Loucy (cell line): ENCODE measurements at regions not wholly inside any gene's neighbourhood (a gene's known extent, or its start where the extent isn't known, plus 50 kb on each side); places are given as distances from the start of the nearest gene placed in this dataset.

Experiments used
- H2AFZ ChIP-seq: fragments of 200-600 bp; sonication (generic); 2 replicates; pipeline ENCODE4 v1.6.0; 2016; ENCODE audit warnings: antibody characterized with exemption, mild to moderate bottlenecking, low read length, moderate library complexity
- H3F3A ChIP-seq: fragments of 200-600 bp; 2 replicates; pipeline ENCODE4 v1.6.0; 2016; ENCODE audit warnings: antibody characterized with exemption, low read depth, mild to moderate bottlenecking
- H3K27me3 ChIP-seq: fragments of 200-600 bp; sonication (generic); 2 replicates; pipeline ENCODE4 v1.6.1; 2014; ENCODE audit warnings: low read length, mild to moderate bottlenecking; ENCODE audit not compliant: insufficient read depth, poor library complexity, severe bottlenecking
- H3K36me3 ChIP-seq: fragments of 200-600 bp; sonication (generic); 2 replicates; pipeline ENCODE4 v1.6.1; 2016; ENCODE audit warnings: low read length; ENCODE audit not compliant: insufficient read depth
- H3K4me1 ChIP-seq: fragments of 200-600 bp; sonication (generic); 2 replicates; pipeline ENCODE4 v1.5.1; 2014; ENCODE audit warnings: low read length, mild to moderate bottlenecking; ENCODE audit not compliant: insufficient read depth, poor library complexity, severe bottlenecking
- H3K4me2 ChIP-seq: fragments of 200-600 bp; sonication (generic); 2 replicates; pipeline ENCODE4 v1.6.0; 2014; ENCODE audit warnings: antibody characterized with exemption, low read length, low read depth, mild to moderate bottlenecking; ENCODE audit not compliant: poor library complexity, severe bottlenecking
- H3K4me3 ChIP-seq: fragments of 200-600 bp; sonication (generic); 2 replicates; pipeline ENCODE4 v1.5.1; 2014; ENCODE audit warnings: low read length, mild to moderate bottlenecking, mixed read lengths; ENCODE audit not compliant: poor library complexity, severe bottlenecking
- H3K79me2 ChIP-seq: fragments of 200-600 bp; sonication (generic); 2 replicates; pipeline ENCODE4 v1.6.1; 2014; ENCODE audit warnings: low read length; ENCODE audit not compliant: insufficient read depth
- H3K9ac ChIP-seq: fragments of 200-600 bp; sonication (generic); 2 replicates; pipeline ENCODE4 v1.6.0; 2014; ENCODE audit warnings: mild to moderate bottlenecking, low read depth, low read length, moderate library complexity; ENCODE audit not compliant: poor library complexity, severe bottlenecking
- H3K9me2 ChIP-seq: fragments of 200-600 bp; sonication (generic); replicated peaks from 2 replicates; pipeline ENCODE4 v1.6.1; 2016; ENCODE audit warnings: low read depth, low read length, mixed read lengths
- H3K9me3 ChIP-seq: fragments of 200-600 bp; sonication (generic); 2 replicates; pipeline ENCODE4 v1.6.1; 2014; ENCODE audit warnings: mild to moderate bottlenecking, antibody characterized with exemption, low read length, low read depth; ENCODE audit not compliant: insufficient read depth
- H4K20me1 ChIP-seq: fragments of 200-600 bp; sonication (generic); 2 replicates; pipeline ENCODE4 v1.6.0; 2014; ENCODE audit warnings: antibody characterized with exemption, low read length, mild to moderate bottlenecking; ENCODE audit not compliant: insufficient read depth, poor library complexity, severe bottlenecking
- CTCF ChIP-seq: fragments of 200-600 bp; sonication (generic); conservative IDR thresholded peaks from 2 replicates; pipeline ENCODE4 v1.5.1; 2014; ENCODE audit warnings: mild to moderate bottlenecking, antibody characterized with exemption, low read length
- EZH2phosphoT487 ChIP-seq: fragments of 200-600 bp; IDR thresholded peaks from 2 replicates; pipeline ENCODE4 v1.6.1; 2018; ENCODE audit warnings: antibody characterized with exemption, mild to moderate bottlenecking, moderate library complexity, borderline replicate concordance

GRCh38 chr5:110092955-110093785 lies 403.4 kb downstream of the MAN2A1 start:
- Histone ChIP-seq H3K4me2 (no peak overlapping the region), H3K79me2 (no peaks in the 10 kb centered on the region), H3K27me3 (no peaks in the 10 kb centered on the region), H2AFZ (no peak overlapping the region), H3K36me3 (no peaks in the 10 kb centered on the region), H3F3A (no peaks in the 10 kb centered on the region), H3K9ac (no peak overlapping the region), H3K4me3 (no peak overlapping the region), H3K9me3 (no peaks in the 10 kb centered on the region), H3K9me2 (no peaks in the 10 kb centered on the region), H4K20me1 (no peaks in the 10 kb centered on the region), H3K4me1 (peaks cover 16% of the 10 kb centered on the region)
- TF ChIP-seq EZH2phosphoT487 (no peak), CTCF (no peak)

- Histone ChIP-seq H3K9me3 (no peaks in the 10 kb centered on the region), H3K79me2 (no peaks in the 10 kb centered on the region), H3K4me1 (peaks cover 10% of the 10 kb centered on the region), H3K36me3 (no peaks in the 10 kb centered on the region), H3K9ac (no peak overlapping the region), H3K27me3 (no peaks in the 10 kb centered on the region), H4K20me1 (no peaks in the 10 kb centered on the region), H3F3A (no peaks in the 10 kb centered on the region), H3K4me3 (no peak overlapping the region), H3K4me2 (no peak overlapping the region), H3K9me2 (no peaks in the 10 kb centered on the region), H2AFZ (no peak overlapping the region)
- no peak for TF ChIP-seq CTCF
- no peak for TF ChIP-seq EZH2phosphoT487
Observed at GRCh38 chr5:110094109-110094508, 404.4 kb downstream of the MAN2A1 start.

GRCh38 chr5:110094548-110094947 lies 404.8 kb downstream of the MAN2A1 start:
- Histone ChIP-seq H3K36me3 (no peaks in the 10 kb centered on the region), H4K20me1 (no peaks in the 10 kb centered on the region), H3K4me3 (no peak overlapping the region), H3K27me3 (no peaks in the 10 kb centered on the region), H3K9ac (no peak overlapping the region), H3K4me2 (no peak overlapping the region), H3F3A (no peaks in the 10 kb centered on the region), H2AFZ (no peak overlapping the region), H3K79me2 (no peaks in the 10 kb centered on the region), H3K9me3 (no peaks in the 10 kb centered on the region), H3K4me1 (peaks cover 9% of the 10 kb centered on the region), H3K9me2 (no peaks in the 10 kb centered on the region)
- TF ChIP-seq EZH2phosphoT487 (no peak), CTCF (no peak)
